Natural killer cell treated with Interleukin-12 subunit alpha and Interleukin-12 subunit beta and Interleukin-15 and Interleukin-18, amount 100 ng/mL, for 72 hours (primary cell): ENCODE measurements at regions not wholly inside any gene's neighbourhood (a gene's known extent, or its start where the extent isn't known, plus 50 kb on each side); places are given as distances from the start of the nearest gene placed in this dataset.

Experiments
- ATAC-seq, 2 donors: fragments of 150-1000 bp; cut with Tn5 transposase in 1 of 2; sonication (Bioruptor Pico), chemical (Tn5 transposase) in 1 of 2; 2 replicates each; pipeline ENCODE4 v1.10.0; 2021
- DNase-seq: peaks from one replicate; pipeline ENCODE4 v3.0.0; 2022; ENCODE audit warnings: low spot score
- H3K27ac Mint-ChIP-seq, 2 donors: 1 replicate in 1 of 2; 2 replicates in 1 of 2; pipeline ENCODE4 v1.8.0; 2022; ENCODE audit warnings: mixed read lengths in 2 of 2, mild to moderate bottlenecking in 1 of 2, moderate library complexity in 1 of 2
- H3K27me3 Mint-ChIP-seq, 2 donors: 1 replicate in 1 of 2; 2 replicates in 1 of 2; pipeline ENCODE4 v1.8.0; 2022; ENCODE audit warnings: mixed read lengths in 2 of 2
- H3K36me3 Mint-ChIP-seq: one replicate; pipeline ENCODE4 v1.8.0; 2022; ENCODE audit warnings: mixed read lengths
- H3K4me1 Mint-ChIP-seq, 2 donors: 1 replicate in 1 of 2; 2 replicates in 1 of 2; pipeline ENCODE4 v1.8.0; 2022; ENCODE audit warnings: low read depth in 2 of 2, mixed read lengths in 2 of 2, mild to moderate bottlenecking in 1 of 2
- H3K4me3 Mint-ChIP-seq: one replicate; pipeline ENCODE4 v1.8.0; 2022; ENCODE audit warnings: mixed read lengths
- H3K9me3 Mint-ChIP-seq: 2 replicates; pipeline ENCODE4 v1.8.0; 2022; ENCODE audit warnings: mixed read lengths

GRCh38 chr2:145360129-145360790 is 840.3 kb upstream of the ZEB2 start:
- Mint-ChIP-seq H3K9me3 (no peaks in the 10 kb centered on the region), H3K27me3 (no peaks in the 10 kb centered on the region), H3K4me3 (no peak overlapping the region), H3K36me3 (no peaks in the 10 kb centered on the region), H3K4me1 (no peaks in the 10 kb centered on the region), H3K27ac (no peak overlapping the region)
- ATAC-seq (no peak), DNase-seq (no peak)

GRCh38 chr2:145359561-145359960 is 839.6 kb upstream of the ZEB2 start:
- DNase-seq: no peak
- H3K4me1 Mint-ChIP-seq: no peaks in the 10 kb centered on the region
- ATAC-seq: no peak
- no peaks in the 10 kb centered on the region for H3K9me3 Mint-ChIP-seq
- no peak overlapping the region for H3K27ac Mint-ChIP-seq
- H3K36me3 Mint-ChIP-seq: no peaks in the 10 kb centered on the region
- H3K27me3 Mint-ChIP-seq: no peaks in the 10 kb centered on the region
- H3K4me3 Mint-ChIP-seq: no peak overlapping the region

- Mint-ChIP-seq H3K27me3 (peaks cover 0 to 2% of the 10 kb centered on the region in 2 donors), H3K36me3 (no peaks in the 10 kb centered on the region), H3K9me3 (no peaks in the 10 kb centered on the region), H3K4me1 (no peaks in the 10 kb centered on the region), H3K27ac (no peak overlapping the region), H3K4me3 (no peak overlapping the region)
- ATAC-seq (no peak), DNase-seq (no peak)
These were observed 836.1 kb upstream of the ZEB2 start for GRCh38 chr2:145356056-145356455.

- Mint-ChIP-seq H3K4me1 (no peaks in the 10 kb centered on the region), H3K27ac (no peak overlapping the region), H3K36me3 (no peaks in the 10 kb centered on the region), H3K4me3 (no peak overlapping the region), H3K9me3 (no peaks in the 10 kb centered on the region), H3K27me3 (peaks cover 0 to 7% of the 10 kb centered on the region in 2 donors)
- DNase-seq (no peak), ATAC-seq (no peak)
These were observed 832.6 kb upstream of the ZEB2 start for GRCh38 chr2:145352484-145352883.

- H3K9me3 Mint-ChIP-seq: no peaks in the 10 kb centered on the region
- no peaks in the 10 kb centered on the region for H3K36me3 Mint-ChIP-seq
- DNase-seq: no peak
- no peak overlapping the region for H3K4me3 Mint-ChIP-seq
- H3K27me3 Mint-ChIP-seq: peaks cover 0 to 7% of the 10 kb centered on the region in 2 donors
- H3K4me1 Mint-ChIP-seq: no peaks in the 10 kb centered on the region
- H3K27ac Mint-ChIP-seq: no peak overlapping the region
- ATAC-seq: no peak
These were observed 832.0 kb upstream of the ZEB2 start for GRCh38 chr2:145351864-145352425.

- no peaks in the 10 kb centered on the region for H3K4me1 Mint-ChIP-seq
- no peak overlapping the region for H3K27ac Mint-ChIP-seq
- H3K36me3 Mint-ChIP-seq: no peaks in the 10 kb centered on the region
- H3K27me3 Mint-ChIP-seq: peaks cover 0 to 7% of the 10 kb centered on the region in 2 donors
- DNase-seq (no peak), ATAC-seq (no peak)
- H3K9me3 Mint-ChIP-seq: no peaks in the 10 kb centered on the region
- H3K4me3 Mint-ChIP-seq: no peak overlapping the region
These were observed 830.1 kb upstream of the ZEB2 start for GRCh38 chr2:145350011-145350410.

- DNase-seq: no peak
These were observed 824.3 kb upstream of the ZEB2 start for GRCh38 chr2:145344076-145344724.

GRCh38 chr2:145343287-145343686 is 823.4 kb upstream of the ZEB2 start:
- H3K9me3 Mint-ChIP-seq: no peaks in the 10 kb centered on the region
- H3K36me3 Mint-ChIP-seq: peaks cover 5% of the 10 kb centered on the region
- peaks cover 17 to 34% of the 10 kb centered on the region in 2 donors for H3K27me3 Mint-ChIP-seq
- DNase-seq (no peak), ATAC-seq (no peak)
- H3K4me1 Mint-ChIP-seq: peaks cover 0 to 7% of the 10 kb centered on the region in 2 donors
- no peak overlapping the region for H3K4me3 Mint-ChIP-seq
- no peak overlapping the region for H3K27ac Mint-ChIP-seq

More at GRCh38 chr2:145344076-145344724, 824.3 kb upstream of the ZEB2 start:
- ATAC-seq: no peak
- no peaks in the 10 kb centered on the region for H3K9me3 Mint-ChIP-seq
- peaks cover 0 to 7% of the 10 kb centered on the region in 2 donors for H3K4me1 Mint-ChIP-seq
- H3K4me3 Mint-ChIP-seq: no peak overlapping the region
- peaks cover 17 to 34% of the 10 kb centered on the region in 2 donors for H3K27me3 Mint-ChIP-seq
- H3K36me3 Mint-ChIP-seq: peaks cover 5% of the 10 kb centered on the region
- H3K27ac Mint-ChIP-seq: no peak overlapping the region

- Mint-ChIP-seq H3K4me1 (peaks cover 0 to 7% of the 10 kb centered on the region in 2 donors), H3K4me3 (no peak overlapping the region), H3K9me3 (no peaks in the 10 kb centered on the region), H3K27ac (no peak overlapping the region), H3K27me3 (peaks cover 20 to 34% of the 10 kb centered on the region in 2 donors), H3K36me3 (peaks cover 5% of the 10 kb centered on the region)
- no peak for ATAC-seq
- no peak for DNase-seq
These were observed 821.6 kb upstream of the ZEB2 start for GRCh38 chr2:145341536-145341935.

- no peak for DNase-seq
- H3K9me3 Mint-ChIP-seq: no peaks in the 10 kb centered on the region
- no peak overlapping the region for H3K4me3 Mint-ChIP-seq
- no peak overlapping the region for H3K27ac Mint-ChIP-seq
- peaks cover 5% of the 10 kb centered on the region for H3K36me3 Mint-ChIP-seq
- H3K4me1 Mint-ChIP-seq: peaks cover 0 to 5% of the 10 kb centered on the region in 2 donors
- ATAC-seq: no peak
- peaks cover 19 to 32% of the 10 kb centered on the region in 2 donors for H3K27me3 Mint-ChIP-seq
These were observed 819.7 kb upstream of the ZEB2 start for GRCh38 chr2:145339646-145340045.

GRCh38 chr2:145332210-145332898 is 812.4 kb upstream of the ZEB2 start:
- Mint-ChIP-seq H3K4me3 (no peak overlapping the region), H3K36me3 (no peaks in the 10 kb centered on the region), H3K27ac (no peak overlapping the region), H3K4me1 (no peaks in the 10 kb centered on the region), H3K9me3 (no peaks in the 10 kb centered on the region), H3K27me3 (peaks cover 10 to 33% of the 10 kb centered on the region in 2 donors)
- DNase-seq (no peak), ATAC-seq (no peak)

GRCh38 chr2:145329971-145330370 is 810.1 kb upstream of the ZEB2 start:
- Mint-ChIP-seq H3K4me3 (no peak overlapping the region), H3K27me3 (peaks cover 10 to 39% of the 10 kb centered on the region in 2 donors)
- ATAC-seq: no peak

GRCh38 chr2:145325485-145325884 is 805.6 kb upstream of the ZEB2 start:
- peaks cover 13 to 41% of the 10 kb centered on the region in 2 donors for H3K27me3 Mint-ChIP-seq
- H3K36me3 Mint-ChIP-seq: no peaks in the 10 kb centered on the region
- H3K9me3 Mint-ChIP-seq: no peaks in the 10 kb centered on the region
- H3K4me3 Mint-ChIP-seq: no peak overlapping the region
- no peak overlapping the region for H3K27ac Mint-ChIP-seq
- no peak for DNase-seq
- ATAC-seq: peak; percentile 31 to 60
- peaks cover 18% of the 10 kb centered on the region in 2 donors for H3K4me1 Mint-ChIP-seq

More at GRCh38 chr2:145329971-145330370, 810.1 kb upstream of the ZEB2 start:
- DNase-seq: no peak
- Mint-ChIP-seq H3K4me1 (peaks cover 4 to 6% of the 10 kb centered on the region in 2 donors), H3K36me3 (no peaks in the 10 kb centered on the region), H3K9me3 (no peaks in the 10 kb centered on the region), H3K27ac (no peak overlapping the region)

GRCh38 chr2:145324748-145325147 is 804.8 kb upstream of the ZEB2 start:
- DNase-seq (no peak), ATAC-seq (peak; percentile 51 to 78)
- Mint-ChIP-seq H3K27ac (peak overlapping the region; percentile 32 to 57), H3K4me3 (peak overlapping the region; percentile 51), H3K9me3 (no peaks in the 10 kb centered on the region), H3K36me3 (no peaks in the 10 kb centered on the region), H3K4me1 (peaks cover 18% of the 10 kb centered on the region in 2 donors), H3K27me3 (peaks cover 7 to 34% of the 10 kb centered on the region in 2 donors)
